22Rv1 (cell line): ENCODE measurements at regions not wholly inside any gene's neighbourhood (a gene's known extent, or its start where the extent isn't known, plus 50 kb on each side); places are given as distances from the start of the nearest gene placed in this dataset.

ENCODE experiments used
- ZFX ChIP-seq: fragments of 450-650 bp; IDR thresholded peaks from 2 replicates; pipeline ENCODE4 v1.6.1; 2017; ENCODE audit warnings: antibody characterized with exemption, borderline replicate concordance
- TF ChIP-seq, protein P1 (sequence below): fragments of 450-650 bp; IDR thresholded peaks from 2 replicates; pipeline ENCODE4 v1.5.1; 2017; ENCODE audit warnings: mild to moderate bottlenecking

DNA sequence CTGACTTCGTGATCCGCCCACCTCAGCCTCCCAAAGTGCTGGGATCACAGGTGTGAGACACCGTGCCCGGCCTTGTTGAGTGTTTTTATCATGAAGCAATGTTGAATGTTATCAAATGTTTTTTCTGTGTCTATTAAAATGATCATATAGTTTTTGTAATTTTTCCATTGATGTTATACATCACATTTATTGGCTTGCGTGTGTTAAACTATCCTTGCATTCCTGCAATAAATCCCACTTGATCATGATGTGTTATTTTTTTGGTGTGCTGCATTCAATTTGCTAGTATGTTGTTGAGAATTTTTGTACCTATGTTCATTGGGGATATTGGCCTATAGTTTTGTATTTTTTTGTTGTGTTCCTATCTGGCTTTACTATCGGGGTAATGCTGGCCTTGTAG is 113.1 kb upstream of the PARD3B start:
- TF ChIP-seq, protein P1, sequence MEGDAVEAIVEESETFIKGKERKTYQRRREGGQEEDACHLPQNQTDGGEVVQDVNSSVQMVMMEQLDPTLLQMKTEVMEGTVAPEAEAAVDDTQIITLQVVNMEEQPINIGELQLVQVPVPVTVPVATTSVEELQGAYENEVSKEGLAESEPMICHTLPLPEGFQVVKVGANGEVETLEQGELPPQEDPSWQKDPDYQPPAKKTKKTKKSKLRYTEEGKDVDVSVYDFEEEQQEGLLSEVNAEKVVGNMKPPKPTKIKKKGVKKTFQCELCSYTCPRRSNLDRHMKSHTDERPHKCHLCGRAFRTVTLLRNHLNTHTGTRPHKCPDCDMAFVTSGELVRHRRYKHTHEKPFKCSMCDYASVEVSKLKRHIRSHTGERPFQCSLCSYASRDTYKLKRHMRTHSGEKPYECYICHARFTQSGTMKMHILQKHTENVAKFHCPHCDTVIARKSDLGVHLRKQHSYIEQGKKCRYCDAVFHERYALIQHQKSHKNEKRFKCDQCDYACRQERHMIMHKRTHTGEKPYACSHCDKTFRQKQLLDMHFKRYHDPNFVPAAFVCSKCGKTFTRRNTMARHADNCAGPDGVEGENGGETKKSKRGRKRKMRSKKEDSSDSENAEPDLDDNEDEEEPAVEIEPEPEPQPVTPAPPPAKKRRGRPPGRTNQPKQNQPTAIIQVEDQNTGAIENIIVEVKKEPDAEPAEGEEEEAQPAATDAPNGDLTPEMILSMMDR = no peak
- TF ChIP-seq ZFX = no peak
